Spleen (tissue), 11 donors: ENCODE measurements at regions not wholly inside any gene's neighbourhood (a gene's known extent, or its start where the extent isn't known, plus 50 kb on each side); places are given as distances from the start of the nearest gene placed in this dataset.

Experiments
- DNase-seq: peaks from one replicate; pipeline ENCODE4 v3.0.0-alpha.2; 2020
- H3K27ac ChIP-seq, 8 donors: fragments of 200-600 bp; sonication (generic) in 7 of 8; 1 replicate in 4 of 8; 2 replicates in 4 of 8; pipeline versions ENCODE4 v1.5.0 to v1.8.0; 2016 to 2021; ENCODE audit warnings: inconsistent platforms in 4 of 8, mild to moderate bottlenecking in 4 of 8, moderate library complexity in 1 of 8
- H3K27me3 ChIP-seq, 7 donors: fragments of 200-600 bp; sonication (generic) in 6 of 7; replicated peaks in 1 of 7; 1 replicate in 4 of 7; 2 replicates in 3 of 7; pipeline versions ENCODE4 v1.5.0 to v1.8.0; 2016 to 2021; ENCODE audit warnings: inconsistent platforms in 3 of 7, mild to moderate bottlenecking in 1 of 7
- H3K36me3 ChIP-seq, 6 donors: fragments of 200-600 bp; sonication (generic) in 5 of 6; 1 replicate in 4 of 6; 2 replicates in 2 of 6; pipeline versions ENCODE4 v1.5.0 to v1.8.0; 2016 to 2021; ENCODE audit warnings: inconsistent platforms in 2 of 6
- H3K4me1 ChIP-seq, 6 donors: fragments of 200-600 bp; sonication (generic) in 5 of 6; 1 replicate in 3 of 6; 2 replicates in 3 of 6; pipeline versions ENCODE4 v1.5.0 to v1.8.0; 2016 to 2021; ENCODE audit warnings: inconsistent platforms in 3 of 6
- H3K4me3 ChIP-seq, 8 donors: fragments of 200-600 bp; sonication (generic) in 7 of 8; 1 replicate in 4 of 8; 2 replicates in 4 of 8; pipeline versions ENCODE4 v1.5.0 to v1.8.0; 2016 to 2021; ENCODE audit warnings: inconsistent platforms in 4 of 8, mild to moderate bottlenecking in 4 of 8, moderate library complexity in 2 of 8
- H3K9me3 ChIP-seq, 8 donors: fragments of 200-600 bp; sonication (generic) in 7 of 8; 1 replicate in 4 of 8; 2 replicates in 4 of 8; pipeline versions ENCODE4 v1.5.0 to v1.8.0; 2016 to 2021; ENCODE audit warnings: inconsistent platforms in 4 of 8
- CTCF ChIP-seq, 11 experiments: fragments of 200-600 bp in 7 of 11; fragments of 450-650 bp in 4 of 11; sonication (generic) in 4 of 11; IDR thresholded peaks in 8 of 11; conservative IDR thresholded peaks in 3 of 11; 1 replicate in 7 of 11; 2 replicates in 4 of 11; pipeline versions ENCODE4 v1.4.0 to v1.8.0; 2016 to 2021; ENCODE audit warnings: antibody characterized with exemption in 11 of 11, inconsistent platforms in 4 of 11, mild to moderate bottlenecking in 1 of 11
- POLR2A ChIP-seq, 3 donors: fragments of 450-650 bp; IDR thresholded peaks; one replicate each; pipeline ENCODE4 v1.5.1; 2017; ENCODE audit warnings: antibody characterized with exemption in 3 of 3, mild to moderate bottlenecking in 1 of 3
- POLR2AphosphoS5 ChIP-seq, 3 donors: sonication (generic); formaldehyde crosslinking; IDR thresholded peaks; one replicate each; pipeline ENCODE4 v1.5.1; 2017; ENCODE audit warnings: antibody characterized with exemption in 3 of 3
- WGBS, 5 donors: extraction: QIAGEN DNeasy Blood & Tissue Kit in 3 of 5; methylation state at CpG; one replicate each; pipeline versions ENCODE4 v1.1.5 to v1.1.7; 2013 to 2018; 5-methylcytosine and 5-hydroxymethylcytosine counted together
- intact Hi-C: fragments of 100-400 bp; cut with DNase I; formaldehyde crosslinking; loops from one replicate; pipeline ENCODE4 v1.15.0; 2023; ENCODE audit warnings: low total_unique reads
- donor health status: healthy with polysubstance abuse.
- donor health status: DM: no; HTN: no; CAD: no; lungs with moderate emphysema.
- donor health status: DM: no; HTN: no; CAD: no.
- donor health status: Bipolar disorder and iron deficiency.
- donor health status: healthy.
- donor health status: DM: no; HTN: no; CAD: no.
- donor health status: DM: yes; HTN: yes; CAD: no.

DNA sequence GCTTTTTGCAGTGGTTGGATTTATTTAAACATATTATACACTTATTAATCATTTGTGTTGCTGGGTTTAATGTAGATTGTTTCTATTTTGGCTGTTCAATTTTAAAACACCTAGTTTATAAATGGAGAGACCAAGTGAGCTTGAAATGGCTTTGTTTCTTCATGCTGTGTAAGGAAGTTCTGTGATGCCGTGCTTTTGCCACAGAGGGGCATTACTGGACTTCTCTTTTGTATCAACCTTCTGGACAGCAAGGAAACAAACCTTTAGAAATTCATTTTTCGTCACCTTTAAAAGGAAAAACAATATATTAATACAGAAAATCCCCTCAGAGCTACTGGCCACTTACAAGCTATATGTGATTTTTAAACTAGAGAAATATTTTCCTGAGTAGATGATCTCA, 81.9 kb downstream of the DMRTA1 start:
- intact Hi-C loops: no loop called here
- Histone ChIP-seq H3K36me3 (no peaks in the 10 kb centered on the region), H3K4me1 (no peaks in the 10 kb centered on the region), H3K4me3 (no peak overlapping the region), H3K9me3 (no peaks in the 10 kb centered on the region), H3K27me3 (no peaks in the 10 kb centered on the region), H3K27ac (no peak overlapping the region)
- DNase-seq: no peak
- 38 to 50% (median 45%) methylated on average over 2 of the region's 2 CpGs for WGBS, 5 donors
- TF ChIP-seq CTCF (IDR thresholded peaks at IDR 0.05 in 8 of 11, conservative IDR thresholded peaks at IDR 0.05 in 3 of 11) (no peak), POLR2A (IDR thresholded peaks at IDR 0.05) (no peak), POLR2AphosphoS5 (IDR thresholded peaks at IDR 0.05) (no peak)

GRCh38 chr9:22529426-22530199, 83.0 kb downstream of the DMRTA1 start:
- Histone ChIP-seq H3K27ac (no peak overlapping the region), H3K27me3 (no peaks in the 10 kb centered on the region), H3K36me3 (no peaks in the 10 kb centered on the region), H3K4me3 (no peak overlapping the region), H3K9me3 (no peaks in the 10 kb centered on the region), H3K4me1 (no peaks in the 10 kb centered on the region)
- intact Hi-C loops: no loop called here
- no peak for DNase-seq
- TF ChIP-seq CTCF (IDR thresholded peaks at IDR 0.05 in 8 of 11, conservative IDR thresholded peaks at IDR 0.05 in 3 of 11): no peak
- TF ChIP-seq POLR2A (IDR thresholded peaks at IDR 0.05): no peak
- no peak for TF ChIP-seq POLR2AphosphoS5 (IDR thresholded peaks at IDR 0.05)
- WGBS, 5 donors: 45 to 58% (median 55%) methylated on average over 6 of the region's 6 CpGs

GRCh38 chr9:22535780-22536179, 89.2 kb downstream of the DMRTA1 start:
- Histone ChIP-seq H3K27me3 (no peaks in the 10 kb centered on the region), H3K4me1 (no peaks in the 10 kb centered on the region), H3K36me3 (no peaks in the 10 kb centered on the region), H3K9me3 (no peaks in the 10 kb centered on the region), H3K27ac (no peak overlapping the region), H3K4me3 (no peak overlapping the region)
- TF ChIP-seq CTCF (IDR thresholded peaks at IDR 0.05 in 8 of 11, conservative IDR thresholded peaks at IDR 0.05 in 3 of 11) (no peak), POLR2A (IDR thresholded peaks at IDR 0.05) (no peak), POLR2AphosphoS5 (IDR thresholded peaks at IDR 0.05) (no peak)
- intact Hi-C loops: no loop called here
- no peak for DNase-seq

DNA sequence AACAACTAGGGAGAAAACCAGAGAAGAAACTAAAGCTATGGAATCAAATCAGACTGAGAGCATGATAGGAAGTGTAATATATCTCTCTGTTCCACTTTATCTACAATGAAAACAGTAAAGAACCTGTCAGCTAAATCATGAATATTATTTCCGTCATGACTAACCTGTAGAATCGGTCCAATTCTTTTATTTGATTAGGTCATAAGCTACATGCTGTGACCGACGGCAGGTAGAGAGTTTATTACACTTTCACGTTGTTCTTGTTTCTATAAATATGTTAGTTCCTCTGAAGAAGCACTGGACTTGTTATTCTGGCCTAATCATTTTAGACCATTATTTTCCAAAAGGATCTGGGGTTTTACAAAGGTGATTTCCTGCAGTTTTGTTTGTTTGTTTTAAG, 91.1 kb downstream of the DMRTA1 start:
- Histone ChIP-seq H3K27ac (no peak overlapping the region), H3K4me3 (no peak overlapping the region), H3K4me1 (no peaks in the 10 kb centered on the region), H3K9me3 (no peaks in the 10 kb centered on the region), H3K27me3 (no peaks in the 10 kb centered on the region), H3K36me3 (no peaks in the 10 kb centered on the region)
- DNase-seq: no peak
- intact Hi-C loops: no loop called here
- 82 to 91% (median 86%) methylated on average over 5 of the region's 5 CpGs for WGBS, 5 donors
- no peak for TF ChIP-seq CTCF (IDR thresholded peaks at IDR 0.05 in 8 of 11, conservative IDR thresholded peaks at IDR 0.05 in 3 of 11)
- no peak for TF ChIP-seq POLR2AphosphoS5 (IDR thresholded peaks at IDR 0.05)
- TF ChIP-seq POLR2A (IDR thresholded peaks at IDR 0.05): no peak
